ENCODE measurements at regions not wholly inside any gene's neighbourhood (a gene's known extent, or its start where the extent isn't known, plus 50 kb on each side); places are given as distances from the start of the nearest gene placed in this dataset.

DNA sequence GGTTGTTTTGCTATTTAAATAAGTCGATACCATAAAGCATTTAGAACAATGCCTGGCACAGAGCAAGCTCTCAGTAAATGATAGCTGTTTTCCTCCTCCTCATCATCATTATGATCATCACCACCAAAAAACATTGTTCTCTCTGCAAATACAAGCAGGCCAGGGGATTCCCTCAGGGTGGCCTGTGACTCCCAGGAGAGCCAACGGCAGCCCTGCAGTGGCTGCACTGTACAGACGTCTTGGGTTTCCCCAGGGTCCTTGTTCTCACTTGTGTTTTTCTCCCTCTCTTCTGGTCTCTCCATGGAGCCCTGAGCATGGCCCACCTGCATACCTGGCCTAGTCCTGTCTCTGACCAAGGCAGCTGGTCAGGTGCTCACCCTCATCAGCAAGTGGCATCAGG is 290.9 kb upstream of the PWP1 start:
- TF ChIP-seq, protein P1, sequence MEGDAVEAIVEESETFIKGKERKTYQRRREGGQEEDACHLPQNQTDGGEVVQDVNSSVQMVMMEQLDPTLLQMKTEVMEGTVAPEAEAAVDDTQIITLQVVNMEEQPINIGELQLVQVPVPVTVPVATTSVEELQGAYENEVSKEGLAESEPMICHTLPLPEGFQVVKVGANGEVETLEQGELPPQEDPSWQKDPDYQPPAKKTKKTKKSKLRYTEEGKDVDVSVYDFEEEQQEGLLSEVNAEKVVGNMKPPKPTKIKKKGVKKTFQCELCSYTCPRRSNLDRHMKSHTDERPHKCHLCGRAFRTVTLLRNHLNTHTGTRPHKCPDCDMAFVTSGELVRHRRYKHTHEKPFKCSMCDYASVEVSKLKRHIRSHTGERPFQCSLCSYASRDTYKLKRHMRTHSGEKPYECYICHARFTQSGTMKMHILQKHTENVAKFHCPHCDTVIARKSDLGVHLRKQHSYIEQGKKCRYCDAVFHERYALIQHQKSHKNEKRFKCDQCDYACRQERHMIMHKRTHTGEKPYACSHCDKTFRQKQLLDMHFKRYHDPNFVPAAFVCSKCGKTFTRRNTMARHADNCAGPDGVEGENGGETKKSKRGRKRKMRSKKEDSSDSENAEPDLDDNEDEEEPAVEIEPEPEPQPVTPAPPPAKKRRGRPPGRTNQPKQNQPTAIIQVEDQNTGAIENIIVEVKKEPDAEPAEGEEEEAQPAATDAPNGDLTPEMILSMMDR (conservative IDR thresholded peaks at IDR 0.05; ENCODE audit: low read depth, low read length), result no peak
- no peak for TF ChIP-seq EZH2 (IDR thresholded peaks at IDR 0.05; ENCODE audit: low read length, unreplicated experiment)

Measured in PC-3 (cell line).